Upper lobe of right lung (tissue), 1 donor: ENCODE measurements at regions not wholly inside any gene's neighbourhood (a gene's known extent, or its start where the extent isn't known, plus 50 kb on each side); places are given as distances from the start of the nearest gene placed in this dataset.

Experiments
- ATAC-seq: fragments of 200-7000 bp; cut with Tn5 transposase; one replicate; pipeline ENCODE4 v1.9.1; 2020; ENCODE audit warnings: mild to moderate bottlenecking, moderate library complexity
- DNase-seq: peaks from one replicate; pipeline ENCODE4 v3.0.0-alpha.2; 2020
- H3K27ac ChIP-seq: fragments of 200-600 bp; one replicate; pipeline ENCODE4 v1.8.0; 2022
- H3K27me3 ChIP-seq: fragments of 200-600 bp; one replicate; pipeline ENCODE4 v1.8.0; 2022; ENCODE audit warnings: mild to moderate bottlenecking
- H3K36me3 ChIP-seq: fragments of 200-600 bp; one replicate; pipeline ENCODE4 v1.8.0; 2022
- H3K4me1 ChIP-seq: fragments of 200-600 bp; one replicate; pipeline ENCODE4 v1.8.0; 2022
- H3K4me3 ChIP-seq: fragments of 200-600 bp; one replicate; pipeline ENCODE4 v1.8.0; 2022; ENCODE audit warnings: mild to moderate bottlenecking
- H3K9me3 ChIP-seq: fragments of 200-600 bp; one replicate; pipeline ENCODE4 v1.8.0; 2022
- intact Hi-C: fragments of 100-400 bp; cut with DNase I; formaldehyde crosslinking; loops from one replicate; pipeline ENCODE4 v1.11.0; 2022
- TF ChIP-seq, protein P1 (sequence below): fragments of 200-600 bp; IDR thresholded peaks from one replicate; pipeline ENCODE4 v1.8.0; 2022; ENCODE audit warnings: antibody characterized with exemption
- donor health status: DM: no; HTN: yes; CAD: no; lungs with severe emphysema.

DNA sequence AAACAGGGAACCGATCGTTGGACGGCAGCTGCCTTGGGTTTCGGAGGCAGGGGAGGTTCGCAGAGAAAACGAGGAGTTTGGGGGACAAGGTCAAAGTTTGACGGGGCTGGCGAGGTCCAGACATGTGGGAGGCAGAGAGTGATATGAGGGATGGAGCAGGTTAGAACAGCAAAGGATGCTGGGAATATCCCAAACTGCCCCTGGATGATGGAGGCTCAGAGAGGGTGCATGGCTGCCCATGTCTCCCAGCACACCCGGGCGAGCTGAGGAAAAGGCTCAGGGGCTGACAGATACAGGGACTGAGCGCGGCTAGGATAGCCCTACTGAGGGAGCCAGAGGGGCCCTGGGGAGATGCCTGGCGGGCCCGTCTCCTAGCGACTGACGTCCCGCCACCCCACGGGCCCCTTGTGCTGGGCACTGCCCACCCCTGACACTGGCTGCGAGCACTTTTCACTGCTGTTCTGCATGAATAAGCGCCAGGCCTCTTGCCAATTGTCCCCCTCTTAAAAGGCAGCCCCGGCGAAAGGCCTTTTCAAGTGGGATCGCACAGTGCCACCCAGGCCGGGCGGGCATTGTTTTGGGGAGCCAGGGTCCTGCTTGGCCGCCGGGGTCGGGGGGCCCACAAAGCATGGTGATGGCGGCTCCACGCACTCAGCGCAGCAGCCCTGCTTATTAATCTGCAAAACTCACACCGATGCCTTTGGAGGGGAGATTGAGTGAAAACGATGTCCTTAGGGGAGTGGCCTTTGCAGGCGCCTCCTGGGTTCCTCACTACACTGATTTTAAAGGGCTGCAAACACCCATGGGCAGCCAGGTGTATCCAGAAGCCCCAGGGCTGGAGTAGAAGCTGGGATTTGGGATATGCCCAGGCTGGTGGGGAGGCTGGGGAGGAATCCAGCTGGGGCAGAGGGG, 90.0 kb upstream of the LINC01488 start:
- Histone ChIP-seq H3K4me3 (no peak overlapping the region), H3K4me1 (no peaks in the 10 kb centered on the region), H3K9me3 (peaks cover 4% of the 10 kb centered on the region), H3K36me3 (no peaks in the 10 kb centered on the region), H3K27me3 (no peaks in the 10 kb centered on the region), H3K27ac (no peak overlapping the region)
- intact Hi-C loops, result no loop called here
- ATAC-seq (no peak), DNase-seq (peak; percentile 55)
- TF ChIP-seq, protein P1, sequence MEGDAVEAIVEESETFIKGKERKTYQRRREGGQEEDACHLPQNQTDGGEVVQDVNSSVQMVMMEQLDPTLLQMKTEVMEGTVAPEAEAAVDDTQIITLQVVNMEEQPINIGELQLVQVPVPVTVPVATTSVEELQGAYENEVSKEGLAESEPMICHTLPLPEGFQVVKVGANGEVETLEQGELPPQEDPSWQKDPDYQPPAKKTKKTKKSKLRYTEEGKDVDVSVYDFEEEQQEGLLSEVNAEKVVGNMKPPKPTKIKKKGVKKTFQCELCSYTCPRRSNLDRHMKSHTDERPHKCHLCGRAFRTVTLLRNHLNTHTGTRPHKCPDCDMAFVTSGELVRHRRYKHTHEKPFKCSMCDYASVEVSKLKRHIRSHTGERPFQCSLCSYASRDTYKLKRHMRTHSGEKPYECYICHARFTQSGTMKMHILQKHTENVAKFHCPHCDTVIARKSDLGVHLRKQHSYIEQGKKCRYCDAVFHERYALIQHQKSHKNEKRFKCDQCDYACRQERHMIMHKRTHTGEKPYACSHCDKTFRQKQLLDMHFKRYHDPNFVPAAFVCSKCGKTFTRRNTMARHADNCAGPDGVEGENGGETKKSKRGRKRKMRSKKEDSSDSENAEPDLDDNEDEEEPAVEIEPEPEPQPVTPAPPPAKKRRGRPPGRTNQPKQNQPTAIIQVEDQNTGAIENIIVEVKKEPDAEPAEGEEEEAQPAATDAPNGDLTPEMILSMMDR, result no peak

DNA sequence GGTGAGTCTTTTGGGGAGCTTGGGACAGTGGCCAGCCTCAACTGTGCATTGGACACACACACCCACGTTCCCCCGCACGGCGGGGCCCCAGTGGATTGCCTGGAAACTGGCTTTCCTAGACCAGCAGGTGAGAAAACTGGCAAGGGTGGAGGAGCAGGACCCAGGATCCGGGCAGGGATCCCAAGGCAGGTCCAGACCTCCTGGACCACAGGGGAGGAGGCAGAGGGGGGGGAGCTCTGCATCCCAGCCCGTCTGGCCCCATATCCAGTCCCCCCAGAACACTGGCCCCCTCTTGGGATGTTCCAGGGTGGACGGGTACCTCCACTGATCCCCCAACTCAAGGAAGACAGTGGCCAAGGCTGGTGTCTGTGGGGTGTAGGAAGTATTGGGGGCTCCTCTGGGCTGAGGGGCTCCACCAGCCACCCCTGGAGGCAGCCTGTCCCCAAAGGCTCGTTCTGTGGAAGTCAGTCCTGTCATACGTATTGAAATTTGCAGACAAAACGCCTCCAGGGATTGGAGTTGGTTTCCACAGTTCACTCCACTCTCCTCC, 89.3 kb upstream of the LINC01488 start:
- Histone ChIP-seq H3K27ac (no peak overlapping the region), H3K4me3 (no peak overlapping the region), H3K27me3 (no peaks in the 10 kb centered on the region), H3K4me1 (no peaks in the 10 kb centered on the region), H3K9me3 (peaks cover 4% of the 10 kb centered on the region), H3K36me3 (no peaks in the 10 kb centered on the region)
- intact Hi-C loops, result no loop called here
- ATAC-seq (no peak), DNase-seq (no peak)
- TF ChIP-seq, protein P1, result no peak

DNA sequence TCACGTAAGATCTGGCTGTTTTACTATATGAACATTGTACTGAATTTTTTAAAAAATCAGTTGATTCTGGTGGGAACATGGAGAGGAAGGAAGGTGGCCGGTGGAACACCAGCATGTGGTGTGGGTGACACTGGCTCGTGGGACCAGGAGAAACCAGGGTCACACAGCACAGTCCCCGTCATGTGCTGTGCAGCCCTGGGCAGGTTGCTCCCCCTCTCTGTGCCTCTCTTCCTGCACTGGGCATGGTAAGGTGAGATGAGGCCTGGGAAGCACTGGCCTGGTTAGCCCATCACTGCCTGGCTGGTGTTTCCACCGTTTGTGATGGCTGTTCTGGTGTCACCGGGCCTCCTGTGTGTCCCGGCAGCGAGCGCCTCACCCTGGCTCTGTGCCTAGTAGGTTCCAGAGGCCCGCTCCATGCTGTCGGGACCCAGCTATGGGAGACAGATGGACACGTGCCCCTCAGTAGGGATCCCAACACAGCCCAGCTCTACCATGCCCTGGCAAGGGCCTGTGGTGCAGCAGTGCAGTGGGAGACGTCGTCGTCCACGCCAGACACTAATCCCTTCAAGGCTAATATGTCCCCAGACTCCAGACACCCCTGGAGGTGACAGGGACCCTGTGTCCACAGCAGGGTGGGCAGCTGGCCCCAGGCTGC, 88.2 kb upstream of the LINC01488 start:
- Histone ChIP-seq H3K27me3 (no peaks in the 10 kb centered on the region), H3K27ac (no peak overlapping the region), H3K9me3 (peaks cover 3% of the 10 kb centered on the region), H3K36me3 (no peaks in the 10 kb centered on the region), H3K4me1 (no peaks in the 10 kb centered on the region), H3K4me3 (no peak overlapping the region)
- TF ChIP-seq, protein P1, result no peak
- DNase-seq, result no peak
- intact Hi-C loops, result no loop called here
- no peak for ATAC-seq

DNA sequence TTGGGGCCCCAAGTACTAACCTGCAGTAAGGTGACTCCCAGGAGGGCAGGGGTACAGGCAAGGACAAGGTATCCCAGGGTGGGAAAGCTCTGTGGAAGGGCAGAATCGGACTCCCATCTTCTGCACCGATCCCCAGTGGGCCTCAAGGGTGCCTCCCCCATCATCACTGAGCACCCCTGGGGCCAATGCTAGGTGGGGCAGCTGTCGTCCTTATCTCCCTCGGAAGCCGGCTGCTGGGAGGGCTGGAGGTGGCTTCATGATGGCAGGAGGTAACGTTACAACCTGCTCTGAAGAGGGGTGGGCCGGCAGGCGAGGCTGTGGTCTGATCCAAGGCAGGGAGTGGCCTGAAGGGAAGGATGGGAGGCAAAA, 87.6 kb upstream of the LINC01488 start:
- Histone ChIP-seq H3K36me3 (no peaks in the 10 kb centered on the region), H3K27me3 (no peaks in the 10 kb centered on the region), H3K4me3 (no peak overlapping the region), H3K9me3 (no peaks in the 10 kb centered on the region), H3K27ac (no peak overlapping the region), H3K4me1 (no peaks in the 10 kb centered on the region)
- intact Hi-C loops, result no loop called here
- DNase-seq (no peak), ATAC-seq (no peak)
- TF ChIP-seq, protein P1, result no peak

DNA sequence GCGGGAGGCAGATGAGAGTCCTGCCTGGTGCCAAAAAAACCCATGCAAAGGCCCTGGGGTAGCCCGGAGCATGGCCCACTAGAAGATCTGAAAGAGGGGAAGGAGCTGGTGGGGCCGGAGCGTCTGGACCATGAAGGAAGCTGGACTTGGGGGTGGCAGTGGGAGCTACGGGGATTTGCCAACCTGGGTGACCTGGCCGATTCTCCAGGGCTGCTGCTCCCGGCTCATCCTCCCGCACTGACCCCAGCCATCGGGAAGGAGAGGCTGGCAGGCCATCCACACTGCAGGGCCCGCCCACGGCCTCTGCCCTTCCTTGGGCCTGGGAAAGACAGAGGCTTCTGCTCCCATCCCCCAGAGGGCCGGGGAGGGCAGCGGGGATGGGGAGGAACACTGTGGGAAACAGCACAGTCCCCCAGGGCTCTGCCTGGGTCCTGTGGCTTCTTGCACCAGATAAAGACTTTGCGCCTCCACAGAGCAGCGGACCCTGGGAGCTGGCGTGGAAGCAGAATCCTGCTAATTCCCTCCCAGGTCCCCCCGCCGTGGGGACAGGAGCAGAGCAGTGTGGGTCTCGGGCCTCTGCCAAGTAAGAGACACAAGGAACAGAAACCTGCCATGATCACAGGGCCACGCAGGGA, 87.1 kb upstream of the LINC01488 start:
- Histone ChIP-seq H3K27ac (no peak overlapping the region), H3K36me3 (no peaks in the 10 kb centered on the region), H3K9me3 (no peaks in the 10 kb centered on the region), H3K27me3 (no peaks in the 10 kb centered on the region), H3K4me3 (no peak overlapping the region), H3K4me1 (no peaks in the 10 kb centered on the region)
- intact Hi-C loops, result no loop called here
- TF ChIP-seq, protein P1, result no peak
- ATAC-seq (no peak), DNase-seq (peak; percentile 57)
